Lower leg skin (tissue), 3 donors: ENCODE measurements at regions not wholly inside any gene's neighbourhood (a gene's known extent, or its start where the extent isn't known, plus 50 kb on each side); places are given as distances from the start of the nearest gene placed in this dataset.

Experiments used
- POLR2A ChIP-seq, 2 donors: fragments of 450-650 bp; IDR thresholded peaks; one replicate each; pipeline ENCODE4 v1.6.1; 2016 to 2017; ENCODE audit warnings: antibody characterized with exemption in 2 of 2, mild to moderate bottlenecking in 1 of 2, moderate library complexity in 1 of 2
- TF ChIP-seq, protein P1 (sequence below), 3 donors: fragments of 450-650 bp; IDR thresholded peaks; one replicate each; pipeline ENCODE4 v1.5.1; 2016; ENCODE audit warnings: antibody characterized with exemption in 3 of 3, mild to moderate bottlenecking in 3 of 3, moderate library complexity in 2 of 3

DNA sequence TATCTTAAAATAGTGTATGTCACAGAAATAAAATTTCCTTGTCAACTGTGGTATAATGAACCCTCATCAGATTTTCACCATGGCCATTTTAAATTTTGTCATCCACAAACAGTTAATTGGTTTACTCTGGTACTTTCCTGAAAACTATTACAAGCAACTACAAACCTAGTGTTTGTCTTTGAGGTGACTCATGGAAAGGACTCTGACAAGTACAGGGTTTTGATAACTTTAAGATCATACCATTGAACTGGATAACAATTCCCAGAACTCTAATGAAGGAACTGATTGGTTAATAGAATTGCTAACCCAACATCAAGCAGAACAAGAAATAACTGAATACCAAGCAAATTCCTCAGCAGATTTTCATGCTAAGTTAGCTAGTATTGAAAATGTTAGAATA lies 237.7 kb upstream of the IPO5 start:
- TF ChIP-seq, protein P1, sequence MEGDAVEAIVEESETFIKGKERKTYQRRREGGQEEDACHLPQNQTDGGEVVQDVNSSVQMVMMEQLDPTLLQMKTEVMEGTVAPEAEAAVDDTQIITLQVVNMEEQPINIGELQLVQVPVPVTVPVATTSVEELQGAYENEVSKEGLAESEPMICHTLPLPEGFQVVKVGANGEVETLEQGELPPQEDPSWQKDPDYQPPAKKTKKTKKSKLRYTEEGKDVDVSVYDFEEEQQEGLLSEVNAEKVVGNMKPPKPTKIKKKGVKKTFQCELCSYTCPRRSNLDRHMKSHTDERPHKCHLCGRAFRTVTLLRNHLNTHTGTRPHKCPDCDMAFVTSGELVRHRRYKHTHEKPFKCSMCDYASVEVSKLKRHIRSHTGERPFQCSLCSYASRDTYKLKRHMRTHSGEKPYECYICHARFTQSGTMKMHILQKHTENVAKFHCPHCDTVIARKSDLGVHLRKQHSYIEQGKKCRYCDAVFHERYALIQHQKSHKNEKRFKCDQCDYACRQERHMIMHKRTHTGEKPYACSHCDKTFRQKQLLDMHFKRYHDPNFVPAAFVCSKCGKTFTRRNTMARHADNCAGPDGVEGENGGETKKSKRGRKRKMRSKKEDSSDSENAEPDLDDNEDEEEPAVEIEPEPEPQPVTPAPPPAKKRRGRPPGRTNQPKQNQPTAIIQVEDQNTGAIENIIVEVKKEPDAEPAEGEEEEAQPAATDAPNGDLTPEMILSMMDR (IDR thresholded peaks at IDR 0.05), result no peak
- TF ChIP-seq POLR2A (IDR thresholded peaks at IDR 0.05), result no peak
